Fibroblast of lung (primary cell): ENCODE measurements at regions not wholly inside any gene's neighbourhood (a gene's known extent, or its start where the extent isn't known, plus 50 kb on each side); places are given as distances from the start of the nearest gene placed in this dataset.
A peak's percentile ranks its signal among the peaks of the same experiment; 100 is the strongest.
"Not testable (repeated sequence)": the region's sequence is repeated elsewhere in the genome, so short reads cannot be mapped to it uniquely, and the experiment has no call there.

Experiments used
- DNase-seq, 2 donors: peaks; one replicate each; pipeline versions ENCODE4 v3.0.0 to v3.0.0-alpha.2; 2010; ENCODE audit warnings: low read depth in 2 of 2
- H2AFZ ChIP-seq: 2 replicates; pipeline ENCODE4 v1.5.1; 2012; ENCODE audit warnings: low read length, control low read depth, inconsistent platforms
- H3K27ac ChIP-seq: 2 replicates; pipeline ENCODE4 v1.5.1; 2011; ENCODE audit warnings: low read length, control low read depth; ENCODE audit not compliant: insufficient read depth
- H3K27me3 ChIP-seq: 2 replicates; pipeline ENCODE4 v1.5.1; 2011; ENCODE audit warnings: mild to moderate bottlenecking, low read length; ENCODE audit not compliant: control insufficient read depth, insufficient read depth
- H3K36me3 ChIP-seq: 2 replicates; pipeline ENCODE4 v1.5.1; 2011; ENCODE audit warnings: low read length; ENCODE audit not compliant: control insufficient read depth, insufficient read depth
- H3K4me1 ChIP-seq: 2 replicates; pipeline ENCODE4 v1.5.1; 2011; ENCODE audit warnings: low read length; ENCODE audit not compliant: control insufficient read depth, insufficient read depth; ENCODE audit errors: extremely low read depth
- H3K4me2 ChIP-seq: 2 replicates; pipeline ENCODE4 v1.5.1; 2011; ENCODE audit warnings: low read length, control low read depth; ENCODE audit not compliant: insufficient read depth; ENCODE audit errors: extremely low read depth
- H3K4me3 ChIP-seq, 4 experiments: fragments of 200-600 bp in 1 of 4; sonication (generic) in 1 of 4; replicated peaks in 1 of 4; 2 replicates each; pipeline ENCODE4 v1.5.1; 2011 to 2016; ENCODE audit warnings: low read length in 4 of 4, low read depth in 3 of 4, mild to moderate bottlenecking in 3 of 4, control low read depth in 2 of 4, inconsistent platforms in 1 of 4, mixed read lengths in 1 of 4; ENCODE audit not compliant: insufficient read depth in 1 of 4; ENCODE audit errors: control extremely low read depth in 1 of 4
- H3K79me2 ChIP-seq: 2 replicates; pipeline ENCODE4 v1.5.1; 2012; ENCODE audit warnings: mild to moderate bottlenecking, low read length, inconsistent platforms; ENCODE audit not compliant: control insufficient read depth, insufficient read depth
- H3K9ac ChIP-seq: 2 replicates; pipeline ENCODE4 v1.5.1; 2011; ENCODE audit warnings: mild to moderate bottlenecking, low read length, control low read depth; ENCODE audit not compliant: insufficient read depth
- H3K9me3 ChIP-seq: 2 replicates; pipeline ENCODE4 v1.5.1; 2012; ENCODE audit warnings: low read depth, low read length; ENCODE audit not compliant: control insufficient read depth, insufficient read depth
- H4K20me1 ChIP-seq: 2 replicates; pipeline ENCODE4 v1.5.1; 2011; ENCODE audit warnings: low read length; ENCODE audit not compliant: control insufficient read depth, insufficient read depth; ENCODE audit errors: extremely low read depth

DNA sequence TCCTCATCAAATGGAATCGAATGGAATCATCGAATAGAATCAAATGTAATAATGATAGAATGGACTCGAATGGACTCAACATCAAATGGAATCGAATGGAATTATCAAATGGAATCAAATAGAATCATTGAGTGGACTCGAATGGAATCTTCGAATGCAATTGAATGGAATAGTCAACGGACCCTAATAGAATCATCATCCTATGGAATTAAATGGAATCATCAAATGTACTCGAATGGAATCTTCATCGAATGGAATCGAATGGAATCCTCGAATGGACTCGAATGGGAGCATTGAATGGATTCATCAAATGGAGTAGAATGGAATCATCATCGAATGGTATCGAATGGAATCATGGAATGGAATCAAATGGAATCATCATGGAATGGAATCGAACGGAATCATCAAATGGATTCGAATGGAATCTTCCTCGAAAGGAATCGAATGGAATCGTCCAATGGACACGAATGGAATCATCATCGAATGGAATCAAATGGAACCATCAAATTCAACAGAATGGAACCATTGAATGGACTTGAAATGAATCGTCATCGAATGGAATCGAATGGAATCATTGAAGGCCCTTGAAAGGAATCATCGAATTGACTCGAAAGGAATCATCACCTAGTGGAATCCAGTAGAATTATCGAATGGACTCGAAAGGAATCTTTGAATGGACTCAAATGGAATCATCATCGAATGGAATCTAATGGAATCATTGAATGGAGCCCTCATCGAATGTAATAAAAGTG lies 224.9 kb downstream of the SHCBP1 start:
- H4K20me1 ChIP-seq, H3K27me3 ChIP-seq, H3K9me3 ChIP-seq, H3K79me2 ChIP-seq, H3K4me2 ChIP-seq, H3K4me1 ChIP-seq, H3K4me3 ChIP-seq, H2AFZ ChIP-seq, H3K36me3 ChIP-seq, H3K27ac ChIP-seq, H3K9ac ChIP-seq: not testable (repeated sequence)
- peak in 1 of 2 donors; percentile 22 for DNase-seq

DNA sequence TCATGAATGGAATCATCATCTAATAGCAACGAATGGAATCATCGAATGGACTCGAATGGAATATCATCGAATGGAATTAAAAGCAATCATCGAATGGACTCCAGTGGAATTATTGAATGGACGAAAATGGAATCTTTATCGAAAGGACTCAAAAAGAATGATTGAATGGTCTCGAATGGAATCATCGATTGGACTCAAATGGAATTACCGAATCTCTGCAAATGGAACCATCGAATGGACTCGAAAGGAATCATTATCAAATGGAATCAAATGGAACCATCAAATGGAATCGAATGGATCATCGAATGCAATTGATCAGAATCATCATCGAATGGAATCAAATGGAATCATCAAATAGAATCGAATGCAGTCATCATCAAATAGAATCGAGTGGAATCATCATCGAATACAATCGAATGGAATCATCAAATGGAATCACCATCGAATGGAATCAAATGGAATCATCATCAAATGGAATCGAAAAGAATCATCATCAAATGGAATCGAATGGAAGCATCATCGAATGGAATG lies 225.7 kb downstream of the SHCBP1 start:
- peak; percentile 21 to 39 for DNase-seq
- H4K20me1 ChIP-seq, result not testable (repeated sequence)

DNA sequence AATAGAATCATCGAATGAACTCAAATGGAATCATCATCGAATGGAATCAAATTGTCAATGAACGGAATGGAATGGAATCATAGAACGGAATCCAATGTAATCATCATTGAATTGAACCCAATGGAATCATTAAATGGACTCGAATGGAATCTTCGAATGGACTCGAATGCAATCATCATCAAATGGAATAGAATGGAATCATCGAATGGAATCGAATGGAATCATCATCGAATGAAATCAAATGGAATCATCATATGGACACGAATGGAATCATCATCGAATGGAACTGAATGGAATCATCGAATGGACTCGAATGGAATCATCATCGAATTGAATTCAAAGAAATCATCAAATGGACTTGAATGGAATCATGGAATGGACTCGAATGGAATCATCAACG lies 226.2 kb downstream of the SHCBP1 start:
- not testable (repeated sequence) for H3K4me1 ChIP-seq, H2AFZ ChIP-seq, DNase-seq

More for the DNA sequence above, 225.7 kb downstream of the SHCBP1 start:
- not testable (repeated sequence) for H3K27me3 ChIP-seq, H3K36me3 ChIP-seq, H3K79me2 ChIP-seq, H3K4me3 ChIP-seq, H3K9me3 ChIP-seq, H2AFZ ChIP-seq, H3K27ac ChIP-seq, H3K4me2 ChIP-seq, H3K9ac ChIP-seq, H3K4me1 ChIP-seq

DNA sequence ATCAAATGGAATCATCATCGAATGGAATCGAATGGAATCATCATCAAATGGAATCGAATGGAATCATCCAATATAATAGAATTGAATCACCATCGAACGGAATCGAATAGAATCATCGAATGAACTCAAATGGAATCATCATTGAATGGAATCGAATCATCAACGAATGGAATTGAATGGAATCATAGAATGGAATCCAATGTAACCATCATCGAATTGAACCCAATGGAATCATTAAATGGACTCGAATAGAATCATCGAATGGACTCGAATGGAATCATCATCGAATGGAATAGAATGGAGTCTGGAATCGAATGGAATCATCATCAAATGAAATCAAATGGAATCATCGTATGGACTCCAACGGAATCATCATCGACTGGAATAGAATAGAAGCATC lies 227.0 kb downstream of the SHCBP1 start:
- not testable (repeated sequence) for H3K27ac ChIP-seq, H3K27me3 ChIP-seq, H3K9me3 ChIP-seq, H3K36me3 ChIP-seq, H3K4me3 ChIP-seq, H3K4me1 ChIP-seq, H2AFZ ChIP-seq, H3K9ac ChIP-seq, H3K4me2 ChIP-seq, H4K20me1 ChIP-seq, DNase-seq, H3K79me2 ChIP-seq

More for the DNA sequence above, 226.2 kb downstream of the SHCBP1 start:
- H3K27ac ChIP-seq, H3K4me3 ChIP-seq, H3K36me3 ChIP-seq, H4K20me1 ChIP-seq, H3K9ac ChIP-seq, H3K27me3 ChIP-seq, H3K4me2 ChIP-seq, H3K9me3 ChIP-seq, H3K79me2 ChIP-seq: not testable (repeated sequence)

DNA sequence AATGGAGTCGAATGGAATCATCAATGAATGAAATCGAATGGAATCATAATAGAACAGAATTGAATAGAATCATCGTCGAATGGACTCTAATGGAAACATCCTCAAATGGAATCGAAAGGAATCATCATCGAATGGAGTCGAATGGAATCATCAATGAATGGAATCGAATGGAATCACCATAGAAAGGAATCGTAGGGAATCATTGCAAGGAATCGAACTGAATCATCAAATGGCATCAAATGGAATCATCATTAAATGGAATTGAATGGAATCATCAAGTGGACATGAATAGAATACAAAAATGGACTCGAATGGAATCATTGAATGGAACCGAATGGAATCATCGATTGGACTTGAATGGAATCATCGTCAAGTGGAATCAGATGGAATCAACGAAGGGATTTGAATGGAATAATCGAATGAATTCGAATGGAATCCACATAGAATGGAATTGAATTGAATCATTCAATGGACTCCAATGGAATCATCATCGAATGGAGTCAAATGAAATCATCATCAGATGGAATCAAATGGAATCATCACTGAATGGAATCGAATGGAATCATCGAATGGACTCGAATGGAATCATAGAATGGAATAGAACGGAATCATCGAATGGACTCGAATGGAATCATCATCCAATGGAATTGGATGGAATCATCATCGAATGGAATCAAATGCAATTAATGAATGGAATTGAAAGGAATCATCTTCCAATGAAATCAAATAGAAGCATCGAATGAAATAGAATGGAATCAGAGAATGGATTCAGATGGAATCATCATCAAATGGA lies 228.1 kb downstream of the SHCBP1 start:
- H3K27ac ChIP-seq, H4K20me1 ChIP-seq, H3K4me1 ChIP-seq, H3K4me2 ChIP-seq, H3K9ac ChIP-seq, H3K36me3 ChIP-seq, H3K4me3 ChIP-seq, H2AFZ ChIP-seq, H3K9me3 ChIP-seq, H3K79me2 ChIP-seq, H3K27me3 ChIP-seq: not testable (repeated sequence)
- DNase-seq, result peak; percentile 31 to 51

DNA sequence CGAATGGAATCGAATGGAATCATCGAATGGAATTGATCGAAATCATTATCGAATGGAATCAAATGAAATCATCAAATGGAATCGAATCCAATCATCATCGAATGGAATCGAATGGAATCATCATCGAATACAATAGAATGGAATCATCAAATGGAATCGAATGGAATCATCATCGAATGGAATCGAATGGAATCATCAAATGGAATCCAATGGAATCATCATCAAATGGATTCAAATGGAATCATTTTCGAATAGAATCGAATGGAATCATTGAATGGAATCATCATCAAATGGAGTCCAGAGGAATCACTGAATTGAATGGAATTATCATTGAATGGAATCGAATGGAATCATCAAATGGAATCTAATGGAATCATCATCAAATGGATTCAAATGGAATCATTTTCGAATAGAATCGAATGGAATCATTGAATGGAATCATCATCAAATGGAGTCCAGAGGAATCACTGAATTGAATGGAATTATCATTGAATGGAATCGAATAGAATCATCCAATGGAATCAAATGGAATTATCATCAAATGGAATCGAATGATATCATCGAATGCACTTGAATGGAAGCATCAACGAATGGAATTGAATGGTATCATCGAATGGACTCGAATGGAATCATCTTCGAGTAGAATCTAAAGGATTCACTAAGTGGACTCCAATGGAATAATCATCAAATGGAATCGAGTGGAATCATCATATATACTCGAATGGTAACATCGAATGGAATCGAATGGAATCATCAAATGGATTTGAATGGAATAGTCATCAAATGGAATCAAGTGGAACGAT lies 230.3 kb downstream of the SHCBP1 start:
- not testable (repeated sequence) for H3K4me3 ChIP-seq, H3K4me2 ChIP-seq, H3K27me3 ChIP-seq, H3K27ac ChIP-seq, H3K9ac ChIP-seq, H3K79me2 ChIP-seq, H3K4me1 ChIP-seq, DNase-seq, H3K36me3 ChIP-seq, H2AFZ ChIP-seq, H3K9me3 ChIP-seq, H4K20me1 ChIP-seq
